Lung (tissue), 11 donors: ENCODE measurements at regions not wholly inside any gene's neighbourhood (a gene's known extent, or its start where the extent isn't known, plus 50 kb on each side); places are given as distances from the start of the nearest gene placed in this dataset.

Experiments used
- ATAC-seq: fragments of 200-7000 bp; cut with Tn5 transposase; one replicate; pipeline ENCODE4 v1.9.1; 2020; ENCODE audit warnings: moderate number of reproducible peaks; ENCODE audit not compliant: insufficient read depth, low FRiP score
- DNase-seq, 3 donors: peaks; one replicate each; pipeline ENCODE4 v3.0.0-alpha.2; 2013 to 2017
- H3K27ac ChIP-seq, 2 donors: one replicate each; pipeline ENCODE4 v1.5.1; 2013; ENCODE audit warnings: mild to moderate bottlenecking in 2 of 2, moderate library complexity in 2 of 2, control low read depth in 1 of 2, inconsistent platforms in 1 of 2, low read depth in 1 of 2, low read length in 1 of 2
- H3K27me3 ChIP-seq, 3 donors: one replicate each; pipeline ENCODE4 v1.5.1; 2013; ENCODE audit warnings: low read length in 2 of 3; ENCODE audit not compliant: control insufficient read depth in 3 of 3, insufficient read depth in 3 of 3
- H3K36me3 ChIP-seq, 4 donors: one replicate each; pipeline ENCODE4 v1.5.1; 2013; ENCODE audit warnings: low read length in 4 of 4, mild to moderate bottlenecking in 1 of 4, moderate library complexity in 1 of 4; ENCODE audit not compliant: control insufficient read depth in 4 of 4, insufficient read depth in 4 of 4
- H3K4me1 ChIP-seq, 5 donors: one replicate each; pipeline ENCODE4 v1.5.1; 2013; ENCODE audit warnings: low read length in 5 of 5, mild to moderate bottlenecking in 2 of 5, moderate library complexity in 1 of 5; ENCODE audit not compliant: control insufficient read depth in 5 of 5, insufficient read depth in 5 of 5
- H3K4me3 ChIP-seq: one replicate; pipeline ENCODE4 v1.5.1; 2013; ENCODE audit warnings: mild to moderate bottlenecking, control low read depth, moderate library complexity
- H3K9ac ChIP-seq, 2 donors: one replicate each; pipeline ENCODE4 v1.5.1; 2013; ENCODE audit warnings: low read length in 2 of 2, control low read depth in 1 of 2; ENCODE audit not compliant: insufficient read depth in 1 of 2
- H3K9me3 ChIP-seq, 4 donors: one replicate each; pipeline ENCODE4 v1.5.1; 2013; ENCODE audit warnings: low read length in 3 of 4, mild to moderate bottlenecking in 1 of 4, moderate library complexity in 1 of 4; ENCODE audit not compliant: control insufficient read depth in 4 of 4, insufficient read depth in 3 of 4
- WGBS, 2 donors: extraction: QIAGEN DNeasy Blood & Tissue Kit; methylation state at CpG; one replicate each; pipeline ENCODE4 v1.1.7; 2013; 5-methylcytosine and 5-hydroxymethylcytosine counted together
- TF ChIP-seq, protein P1 (sequence below): IDR thresholded peaks from 2 replicates; pipeline ENCODE4 v1.5.1; 2012; ENCODE audit warnings: mild to moderate bottlenecking; ENCODE audit errors: control extremely low read depth, extremely low read depth
- donor health status: control.
- donor health status: control.
- donor health status: Bipolar disorder and iron deficiency.
- donor health status: healthy.
- donor health status: DM: yes; HTN: yes; CAD: no.

DNA sequence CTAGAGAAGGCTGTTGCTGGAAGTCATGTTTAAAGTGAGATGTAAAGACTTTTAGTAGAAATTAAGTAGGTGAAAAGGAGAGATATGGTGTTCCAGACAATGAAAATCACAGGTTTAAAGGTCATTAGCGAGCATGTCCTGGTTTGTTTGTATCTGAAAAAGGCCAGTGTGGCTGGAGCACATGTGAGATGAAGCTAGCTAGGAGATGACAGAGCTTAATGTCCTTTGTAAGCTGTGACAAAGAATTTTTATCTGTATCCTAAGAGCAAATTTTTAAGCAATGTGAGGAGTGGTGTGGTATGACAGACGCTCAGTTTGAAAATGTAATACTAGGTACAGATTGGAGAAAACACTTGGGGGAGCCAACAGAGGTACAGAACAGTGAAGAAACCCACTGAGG lies 567.2 kb upstream of the ARRDC3 start:
- H3K4me1 ChIP-seq: peaks cover 0 to 3% (median 0%) of the 10 kb centered on the region in 5 donors
- H3K4me3 ChIP-seq: no peak overlapping the region
- H3K9ac ChIP-seq: no peak overlapping the region
- H3K27ac ChIP-seq: no peak overlapping the region
- TF ChIP-seq, protein P1, sequence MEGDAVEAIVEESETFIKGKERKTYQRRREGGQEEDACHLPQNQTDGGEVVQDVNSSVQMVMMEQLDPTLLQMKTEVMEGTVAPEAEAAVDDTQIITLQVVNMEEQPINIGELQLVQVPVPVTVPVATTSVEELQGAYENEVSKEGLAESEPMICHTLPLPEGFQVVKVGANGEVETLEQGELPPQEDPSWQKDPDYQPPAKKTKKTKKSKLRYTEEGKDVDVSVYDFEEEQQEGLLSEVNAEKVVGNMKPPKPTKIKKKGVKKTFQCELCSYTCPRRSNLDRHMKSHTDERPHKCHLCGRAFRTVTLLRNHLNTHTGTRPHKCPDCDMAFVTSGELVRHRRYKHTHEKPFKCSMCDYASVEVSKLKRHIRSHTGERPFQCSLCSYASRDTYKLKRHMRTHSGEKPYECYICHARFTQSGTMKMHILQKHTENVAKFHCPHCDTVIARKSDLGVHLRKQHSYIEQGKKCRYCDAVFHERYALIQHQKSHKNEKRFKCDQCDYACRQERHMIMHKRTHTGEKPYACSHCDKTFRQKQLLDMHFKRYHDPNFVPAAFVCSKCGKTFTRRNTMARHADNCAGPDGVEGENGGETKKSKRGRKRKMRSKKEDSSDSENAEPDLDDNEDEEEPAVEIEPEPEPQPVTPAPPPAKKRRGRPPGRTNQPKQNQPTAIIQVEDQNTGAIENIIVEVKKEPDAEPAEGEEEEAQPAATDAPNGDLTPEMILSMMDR: no peak
- no peaks in the 10 kb centered on the region for H3K36me3 ChIP-seq
- DNase-seq (no peak), ATAC-seq (no peak)
- H3K9me3 ChIP-seq: no peaks in the 10 kb centered on the region
- no peaks in the 10 kb centered on the region for H3K27me3 ChIP-seq
- 76 to 88% methylated on average over 2 of the region's 2 CpGs for WGBS, 2 donors

DNA sequence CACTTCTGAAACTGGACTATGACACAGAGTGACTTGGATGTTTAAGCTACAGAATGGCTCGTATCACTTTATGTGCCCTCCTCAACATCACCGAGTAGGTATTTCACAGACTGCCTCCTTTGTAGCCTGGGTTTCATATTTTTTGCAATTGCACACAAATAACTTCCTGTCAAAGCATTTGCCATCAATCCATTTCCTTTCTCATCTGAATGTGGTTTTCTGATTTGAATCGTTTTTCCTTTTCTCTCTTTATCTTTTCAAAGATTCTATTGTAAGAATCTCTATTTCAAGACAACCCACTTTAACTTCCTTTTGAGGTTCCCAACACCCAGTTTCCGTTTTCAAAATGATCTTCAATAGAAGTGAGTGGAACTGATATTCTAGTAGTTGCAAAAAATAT lies 563.8 kb upstream of the ARRDC3 start:
- DNase-seq (no peak), ATAC-seq (no peak)
- H3K27me3 ChIP-seq: no peaks in the 10 kb centered on the region
- no peak overlapping the region for H3K9ac ChIP-seq
- no peak overlapping the region for H3K27ac ChIP-seq
- peaks cover 0 to 3% (median 0%) of the 10 kb centered on the region in 5 donors for H3K4me1 ChIP-seq
- no peaks in the 10 kb centered on the region for H3K36me3 ChIP-seq
- no peaks in the 10 kb centered on the region for H3K9me3 ChIP-seq
- H3K4me3 ChIP-seq: no peak overlapping the region
- TF ChIP-seq, protein P1: no peak
- 54% methylated on average over 4 of the region's 4 CpGs for WGBS, 2 donors

DNA sequence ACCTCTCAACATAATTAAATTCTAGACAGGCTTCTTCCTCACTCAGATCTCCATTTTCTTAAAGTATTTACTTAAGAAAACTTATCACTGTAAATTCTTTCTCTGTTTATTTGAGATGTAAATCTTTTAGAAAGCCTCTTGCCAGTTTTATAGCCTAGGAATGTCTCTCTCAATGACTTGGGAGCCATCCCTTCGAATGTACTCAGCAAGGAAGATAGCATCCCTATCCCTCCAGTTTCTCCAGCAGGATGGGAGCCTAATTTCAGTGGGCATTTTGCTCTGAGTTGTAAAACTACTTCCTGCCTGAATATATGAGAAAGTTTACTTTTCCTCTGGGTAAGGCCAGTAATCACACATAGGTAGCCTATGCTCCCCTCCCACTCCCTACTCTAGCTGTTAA lies 558.5 kb upstream of the ARRDC3 start:
- no peak overlapping the region for H3K4me3 ChIP-seq
- no peak for DNase-seq
- TF ChIP-seq, protein P1: no peak

DNA sequence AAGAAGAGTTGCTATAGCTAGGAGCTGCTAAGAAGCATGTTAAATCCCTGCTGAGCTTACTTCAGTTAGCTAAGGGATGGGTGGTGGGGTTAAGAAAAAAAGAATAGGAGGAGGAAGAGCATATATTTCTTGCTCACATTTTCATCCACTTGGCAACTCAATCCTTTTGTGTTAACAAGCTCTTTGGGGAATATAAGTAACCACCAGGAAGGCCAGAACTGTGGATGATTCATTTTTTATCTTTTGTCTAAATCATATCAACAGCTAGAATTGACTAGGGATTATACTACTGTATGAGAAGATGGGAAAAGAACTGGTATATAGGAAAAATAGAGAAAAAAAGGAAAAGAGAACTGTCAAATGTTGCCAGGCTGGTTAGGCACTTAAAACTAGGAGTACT lies 555.3 kb upstream of the ARRDC3 start:
- Histone ChIP-seq H3K4me3 (no peak overlapping the region), H3K27me3 (no peaks in the 10 kb centered on the region), H3K9me3 (no peaks in the 10 kb centered on the region), H3K27ac (no peak overlapping the region), H3K4me1 (no peaks in the 10 kb centered on the region), H3K36me3 (no peaks in the 10 kb centered on the region), H3K9ac (no peak overlapping the region)
- TF ChIP-seq, protein P1: no peak
- no peak for ATAC-seq
- DNase-seq: no peak

More for the DNA sequence above, 558.5 kb upstream of the ARRDC3 start:
- no peak for ATAC-seq
- 44 to 46% methylated on average over 1 of the region's 1 CpG for WGBS, 2 donors
- Histone ChIP-seq H3K4me1 (no peaks in the 10 kb centered on the region), H3K9ac (no peak overlapping the region), H3K9me3 (no peaks in the 10 kb centered on the region), H3K27me3 (no peaks in the 10 kb centered on the region), H3K27ac (no peak overlapping the region), H3K36me3 (no peaks in the 10 kb centered on the region)
